BJ (cell line): ENCODE measurements at regions not wholly inside any gene's neighbourhood (a gene's known extent, or its start where the extent isn't known, plus 50 kb on each side); places are given as distances from the start of the nearest gene placed in this dataset.

ENCODE experiments used
- CTCF ChIA-PET: fragments of 350-600 bp; formaldehyde crosslinking; extraction: SDS; loops from one replicate; lab custom pipeline; 2021; ENCODE audit warnings: antibody characterized with exemption, inconsistent platforms; lab: Yijun Ruan, JAX
- POLR2A ChIA-PET: fragments of 300-600 bp; sonication (Branson Sonifier 250); formaldehyde crosslinking; extraction: SDS; loops from one replicate; lab custom pipeline; 2021; ENCODE audit warnings: antibody characterized with exemption; lab: Charles Lee
- DNase-seq: peaks from one replicate; pipeline ENCODE4 v3.0.0-alpha.2; 2011; ENCODE audit warnings: low read depth
- H3K27me3 ChIP-seq: 2 replicates; pipeline ENCODE4 v1.6.0; 2011; ENCODE audit warnings: low read length; ENCODE audit not compliant: control insufficient read depth, insufficient read depth
- H3K36me3 ChIP-seq: 2 replicates; pipeline ENCODE4 v1.5.1; 2011; ENCODE audit warnings: low read length; ENCODE audit not compliant: control insufficient read depth, insufficient read depth
- H3K4me3 ChIP-seq: 2 replicates; pipeline ENCODE4 v1.5.1; 2011; ENCODE audit warnings: low read depth, mild to moderate bottlenecking, control low read depth, low read length
- CTCF ChIP-seq: IDR thresholded peaks from 2 replicates; pipeline ENCODE4 v1.5.1; 2011; ENCODE audit warnings: low read depth, mild to moderate bottlenecking, control low read depth, inconsistent platforms, low read length, moderate library complexity; ENCODE audit not compliant: insufficient read depth

GRCh38 chr16:86707581-86707980 is 129.2 kb downstream of the FOXL1 start:
- no peaks in the 10 kb centered on the region for H3K36me3 ChIP-seq
- H3K27me3 ChIP-seq: peaks cover 12% of the 10 kb centered on the region
- TF ChIP-seq CTCF: no peak
- DNase-seq: no peak
- POLR2A ChIA-PET: no interaction called here
- no peak overlapping the region for H3K4me3 ChIP-seq
- CTCF ChIA-PET: no interaction called here

GRCh38 chr16:86708431-86708830 is 130.1 kb downstream of the FOXL1 start:
- no peak for DNase-seq
- Histone ChIP-seq H3K27me3 (peaks cover 12% of the 10 kb centered on the region), H3K36me3 (no peaks in the 10 kb centered on the region), H3K4me3 (no peak overlapping the region)
- POLR2A ChIA-PET: no interaction called here
- TF ChIP-seq CTCF: no peak
- CTCF ChIA-PET: no interaction called here

- Histone ChIP-seq H3K27me3 (peaks cover 12% of the 10 kb centered on the region), H3K4me3 (no peak overlapping the region), H3K36me3 (no peaks in the 10 kb centered on the region)
- ChIA-PET CTCF (no interaction called here), POLR2A (no interaction called here)
- TF ChIP-seq CTCF: no peak
- no peak for DNase-seq
These were observed 130.8 kb downstream of the FOXL1 start for GRCh38 chr16:86709103-86709502.

GRCh38 chr16:86709902-86710601 is 131.7 kb downstream of the FOXL1 start:
- ChIA-PET POLR2A (no interaction called here), CTCF (interaction anchor here (0.6 kb wide), 1 partner anchor 353 kb away, joined by 4 read pairs; no protein-coding TSS in a partner anchor)
- Histone ChIP-seq H3K36me3 (no peaks in the 10 kb centered on the region), H3K4me3 (no peak overlapping the region), H3K27me3 (peaks cover 12% of the 10 kb centered on the region)
- TF ChIP-seq CTCF: no peak
- DNase-seq: no peak

GRCh38 chr16:86710602-86710950 is 132.2 kb downstream of the FOXL1 start:
- Histone ChIP-seq H3K27me3 (peaks cover 12% of the 10 kb centered on the region), H3K4me3 (no peak overlapping the region), H3K36me3 (no peaks in the 10 kb centered on the region)
- CTCF ChIA-PET: no interaction called here
- DNase-seq: no peak
- POLR2A ChIA-PET: no interaction called here
- no peak for TF ChIP-seq CTCF
